Activated B cell treated with CpG ODN at 0.5 μM for 24 hours (primary cell): ENCODE measurements at regions not wholly inside any gene's neighbourhood (a gene's known extent, or its start where the extent isn't known, plus 50 kb on each side); places are given as distances from the start of the nearest gene placed in this dataset.
"Not testable (repeated sequence)": the region's sequence is repeated elsewhere in the genome, so short reads cannot be mapped to it uniquely, and the experiment has no call there.

Source experiments
- ATAC-seq: fragments of 200-7000 bp; cut with Tn5 transposase; one replicate; pipeline ENCODE4 v1.10.0; 2021; ENCODE audit warnings: low read depth, mild to moderate bottlenecking, moderate library complexity
- CTCF ChIA-PET: fragments of 350-600 bp; sonication (Branson Sonifier 250); formaldehyde crosslinking; loops from one replicate; lab custom pipeline; 2021; ENCODE audit warnings: antibody characterized with exemption; lab: Charles Lee
- POLR2A ChIA-PET: fragments of 350-600 bp; sonication (Branson Sonifier 250); formaldehyde crosslinking; loops from one replicate; lab custom pipeline; 2021; ENCODE audit warnings: antibody characterized with exemption; lab: Charles Lee
- DNase-seq: peaks from one replicate; pipeline ENCODE4 v3.0.0; 2022
- H3K27ac Mint-ChIP-seq: one replicate; pipeline ENCODE4 v1.8.0; 2020; ENCODE audit warnings: mixed read lengths
- H3K27me3 Mint-ChIP-seq: one replicate; pipeline ENCODE4 v1.8.0; 2021; ENCODE audit warnings: mixed read lengths
- H3K36me3 Mint-ChIP-seq: one replicate; pipeline ENCODE4 v1.8.0; 2021; ENCODE audit warnings: low read depth, mixed read lengths
- H3K4me1 Mint-ChIP-seq: one replicate; pipeline ENCODE4 v1.8.0; 2021; ENCODE audit warnings: mixed read lengths
- H3K4me3 Mint-ChIP-seq: one replicate; pipeline ENCODE4 v1.8.0; 2020; ENCODE audit warnings: mild to moderate bottlenecking, mixed read lengths
- H3K9me3 Mint-ChIP-seq: one replicate; pipeline ENCODE4 v1.8.0; 2020; ENCODE audit warnings: mixed read lengths
- CTCF ChIP-seq: fragments of 200-600 bp; IDR thresholded peaks from one replicate; pipeline ENCODE4 v1.8.0; 2022; ENCODE audit warnings: antibody characterized with exemption, mild to moderate bottlenecking
- intact Hi-C: fragments of 100-400 bp; cut with micrococcal nuclease; formaldehyde crosslinking; loops from one replicate; pipeline ENCODE4 v1.15.1; 2024

GRCh38 chr1:47662068-47662467 is 224.2 kb downstream of the FOXD2 start:
- intact Hi-C loops: no loop called here
- Mint-ChIP-seq H3K9me3 (no peaks in the 10 kb centered on the region), H3K27ac (no peak overlapping the region), H3K36me3 (no peaks in the 10 kb centered on the region), H3K4me1 (no peaks in the 10 kb centered on the region), H3K27me3 (peaks cover 4% of the 10 kb centered on the region), H3K4me3 (no peak overlapping the region)
- no peak for TF ChIP-seq CTCF
- DNase-seq (no peak), ATAC-seq (no peak)
- POLR2A ChIA-PET: no interaction called here
- CTCF ChIA-PET: no interaction called here

GRCh38 chr1:47663286-47663685 is 225.4 kb downstream of the FOXD2 start:
- Mint-ChIP-seq H3K9me3 (no peaks in the 10 kb centered on the region), H3K27me3 (peaks cover 3% of the 10 kb centered on the region), H3K36me3 (no peaks in the 10 kb centered on the region), H3K4me3 (no peak overlapping the region), H3K4me1 (no peaks in the 10 kb centered on the region), H3K27ac (no peak overlapping the region)
- TF ChIP-seq CTCF: no peak
- DNase-seq (no peak), ATAC-seq (no peak)
- intact Hi-C loops: no loop called here
- ChIA-PET POLR2A (no interaction called here), CTCF (no interaction called here)

GRCh38 chr1:47664356-47664755 is 226.5 kb downstream of the FOXD2 start:
- Mint-ChIP-seq H3K4me1 (no peaks in the 10 kb centered on the region), H3K9me3 (no peaks in the 10 kb centered on the region), H3K36me3 (no peaks in the 10 kb centered on the region), H3K27ac (no peak overlapping the region), H3K27me3 (no peaks in the 10 kb centered on the region), H3K4me3 (no peak overlapping the region)
- DNase-seq: no peak
- intact Hi-C loops: no loop called here
- ChIA-PET CTCF (no interaction called here), POLR2A (no interaction called here)
- ATAC-seq: no peak
- TF ChIP-seq CTCF: no peak

GRCh38 chr1:47664896-47665295 is 227.1 kb downstream of the FOXD2 start:
- ATAC-seq, intact Hi-C loops, H3K9me3 Mint-ChIP-seq, H3K4me3 Mint-ChIP-seq, H3K4me1 Mint-ChIP-seq, DNase-seq, POLR2A ChIA-PET, H3K27ac Mint-ChIP-seq, H3K27me3 Mint-ChIP-seq, CTCF ChIA-PET, H3K36me3 Mint-ChIP-seq: not testable (repeated sequence)

GRCh38 chr1:47669081-47669585 is 231.3 kb downstream of the FOXD2 start:
- no peak for TF ChIP-seq CTCF
- Mint-ChIP-seq H3K27ac (no peak overlapping the region), H3K36me3 (no peaks in the 10 kb centered on the region), H3K9me3 (peaks cover 12% of the 10 kb centered on the region), H3K4me3 (no peak overlapping the region), H3K4me1 (no peaks in the 10 kb centered on the region), H3K27me3 (no peaks in the 10 kb centered on the region)
- intact Hi-C loops: no loop called here
- POLR2A ChIA-PET: no interaction called here
- no peak for DNase-seq
- CTCF ChIA-PET: no interaction called here
- ATAC-seq: no peak

GRCh38 chr1:47672622-47673021 is 234.8 kb downstream of the FOXD2 start:
- no peaks in the 10 kb centered on the region for H3K4me1 Mint-ChIP-seq
- POLR2A ChIA-PET: no interaction called here
- DNase-seq: no peak
- intact Hi-C loops: no loop called here
- no peak overlapping the region for H3K4me3 Mint-ChIP-seq
- ATAC-seq: no peak
- H3K27me3 Mint-ChIP-seq: peaks cover 3% of the 10 kb centered on the region
- TF ChIP-seq CTCF: no peak
- no peaks in the 10 kb centered on the region for H3K36me3 Mint-ChIP-seq
- no peak overlapping the region for H3K27ac Mint-ChIP-seq
- H3K9me3 Mint-ChIP-seq: peaks cover 12% of the 10 kb centered on the region
- CTCF ChIA-PET: no interaction called here
